ENCODE measurements at regions not wholly inside any gene's neighbourhood (a gene's known extent, or its start where the extent isn't known, plus 50 kb on each side); places are given as distances from the start of the nearest gene placed in this dataset.

- intact Hi-C loops (cut with DNase I), result no loop called here
- DNase-seq (ENCODE audit: low spot score), result no peak
- ATAC-seq, result no peak
Measured at GRCh38 chr18:10374195-10374594, 80.2 kb upstream of the APCDD1 start.

GRCh38 chr18:10374636-10375293, 79.7 kb upstream of the APCDD1 start:
- ATAC-seq, result no peak
- intact Hi-C loops (cut with DNase I), result no loop called here
- no peak for DNase-seq (ENCODE audit: low spot score)

- ATAC-seq (peak; percentile 98), DNase-seq (ENCODE audit: low spot score) (peak; percentile 84)
- intact Hi-C loops (cut with DNase I), result no loop called here
Measured at GRCh38 chr18:10376731-10377130, 77.7 kb upstream of the APCDD1 start.

GRCh38 chr18:10377956-10378355, 76.5 kb upstream of the APCDD1 start:
- ATAC-seq (no peak), DNase-seq (ENCODE audit: low spot score) (no peak)
- intact Hi-C loops (cut with DNase I), result no loop called here

- DNase-seq (ENCODE audit: low spot score) (no peak), ATAC-seq (no peak)
- intact Hi-C loops (cut with DNase I), result no loop called here
Measured at GRCh38 chr18:10378688-10379420, 75.6 kb upstream of the APCDD1 start.

GRCh38 chr18:10379522-10379921, 74.9 kb upstream of the APCDD1 start:
- ATAC-seq (no peak), DNase-seq (ENCODE audit: low spot score) (no peak)
- intact Hi-C loops (cut with DNase I), result no loop called here

GRCh38 chr18:10381516-10381915, 72.9 kb upstream of the APCDD1 start:
- DNase-seq (ENCODE audit: low spot score), result no peak
- intact Hi-C loops (cut with DNase I), result no loop called here
- ATAC-seq, result no peak

GRCh38 chr18:10381951-10382350, 72.5 kb upstream of the APCDD1 start:
- ATAC-seq (no peak), DNase-seq (ENCODE audit: low spot score) (no peak)
- intact Hi-C loops (cut with DNase I), result no loop called here

GRCh38 chr18:10386049-10386448, 68.4 kb upstream of the APCDD1 start:
- intact Hi-C loops (cut with DNase I), result no loop called here
- ATAC-seq, result peak; percentile 70
- no peak for DNase-seq (ENCODE audit: low spot score)

- DNase-seq (ENCODE audit: low spot score) (no peak), ATAC-seq (no peak)
- intact Hi-C loops (cut with DNase I), result no loop called here
Measured at GRCh38 chr18:10386956-10387355, 67.5 kb upstream of the APCDD1 start.

GRCh38 chr18:10387399-10387798, 67.0 kb upstream of the APCDD1 start:
- intact Hi-C loops (cut with DNase I), result no loop called here
- no peak for DNase-seq (ENCODE audit: low spot score)
- no peak for ATAC-seq

- DNase-seq (ENCODE audit: low spot score) (no peak), ATAC-seq (no peak)
- intact Hi-C loops (cut with DNase I), result no loop called here
Measured at GRCh38 chr18:10388373-10388772, 66.1 kb upstream of the APCDD1 start.

GRCh38 chr18:10391506-10391905, 62.9 kb upstream of the APCDD1 start:
- ATAC-seq (no peak), DNase-seq (ENCODE audit: low spot score) (no peak)
- intact Hi-C loops (cut with DNase I), result no loop called here

GRCh38 chr18:10397004-10397403, 57.4 kb upstream of the APCDD1 start:
- DNase-seq (ENCODE audit: low spot score) (no peak), ATAC-seq (no peak)
- intact Hi-C loops (cut with DNase I), result no loop called here

GRCh38 chr18:10398571-10398970, 55.9 kb upstream of the APCDD1 start:
- DNase-seq (ENCODE audit: low spot score) (no peak), ATAC-seq (no peak)
- intact Hi-C loops (cut with DNase I), result no loop called here

GRCh38 chr18:10399465-10399864, 55.0 kb upstream of the APCDD1 start:
- DNase-seq (ENCODE audit: low spot score) (no peak), ATAC-seq (no peak)

GRCh38 chr18:10400534-10401307, 53.7 kb upstream of the APCDD1 start:
- DNase-seq (ENCODE audit: low spot score) (no peak), ATAC-seq (no peak)
- intact Hi-C loops (cut with DNase I), result no loop called here

More at GRCh38 chr18:10399465-10399864, 55.0 kb upstream of the APCDD1 start:
- intact Hi-C loops (cut with DNase I), result no loop called here

GRCh38 chr18:10401521-10401920, 52.9 kb upstream of the APCDD1 start:
- intact Hi-C loops (cut with DNase I), result no loop called here
- ATAC-seq, result no peak
- DNase-seq (ENCODE audit: low spot score), result no peak

GRCh38 chr18:10401930-10402329, 52.5 kb upstream of the APCDD1 start:
- no peak for ATAC-seq
- DNase-seq (ENCODE audit: low spot score), result no peak
- intact Hi-C loops (cut with DNase I), result no loop called here

- intact Hi-C loops (cut with DNase I), result no loop called here
- ATAC-seq (no peak), DNase-seq (ENCODE audit: low spot score) (no peak)
Measured at GRCh38 chr18:10402871-10403559, 51.4 kb upstream of the APCDD1 start.
